Omental fat pad (tissue), 3 donors: ENCODE measurements at regions not wholly inside any gene's neighbourhood (a gene's known extent, or its start where the extent isn't known, plus 50 kb on each side); places are given as distances from the start of the nearest gene placed in this dataset.

Experiments used
- ATAC-seq: fragments of 150-250 bp; one replicate; pipeline ENCODE4 v1.9.1; 2016; ENCODE audit warnings: mild to moderate bottlenecking, moderate library complexity; ENCODE audit not compliant: low FRiP score
- DNase-seq: peaks from one replicate; pipeline ENCODE4 v3.0.0-alpha.2; 2019; ENCODE audit warnings: low spot score
- TF ChIP-seq, protein P1 (sequence below), 3 donors: fragments of 450-650 bp; IDR thresholded peaks; one replicate each; pipeline ENCODE4 v1.5.1; 2016 to 2017; ENCODE audit warnings: antibody characterized with exemption in 3 of 3, mild to moderate bottlenecking in 3 of 3, moderate library complexity in 2 of 3

DNA sequence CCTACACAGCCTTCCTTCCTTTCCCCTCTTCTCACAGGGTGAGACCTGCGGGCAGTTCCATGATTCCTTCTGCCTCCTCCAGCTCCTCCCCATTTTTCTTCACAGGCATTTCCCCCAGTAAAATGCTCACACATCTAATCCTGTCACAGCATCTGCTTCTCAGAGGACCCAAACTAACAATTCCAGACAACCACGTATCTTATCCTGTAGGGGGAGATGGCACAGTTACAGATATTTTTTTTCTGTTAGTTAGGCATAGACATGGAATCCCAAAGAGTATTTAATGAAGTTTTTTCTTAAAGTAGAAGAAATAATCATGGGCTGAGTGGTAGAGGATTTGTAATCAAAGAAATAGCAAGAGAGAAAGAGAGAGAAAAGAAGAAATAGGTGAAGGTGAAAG, 373.1 kb upstream of the ADAMTS9 start:
- no peak for ATAC-seq
- no peak for DNase-seq
- TF ChIP-seq, protein P1, sequence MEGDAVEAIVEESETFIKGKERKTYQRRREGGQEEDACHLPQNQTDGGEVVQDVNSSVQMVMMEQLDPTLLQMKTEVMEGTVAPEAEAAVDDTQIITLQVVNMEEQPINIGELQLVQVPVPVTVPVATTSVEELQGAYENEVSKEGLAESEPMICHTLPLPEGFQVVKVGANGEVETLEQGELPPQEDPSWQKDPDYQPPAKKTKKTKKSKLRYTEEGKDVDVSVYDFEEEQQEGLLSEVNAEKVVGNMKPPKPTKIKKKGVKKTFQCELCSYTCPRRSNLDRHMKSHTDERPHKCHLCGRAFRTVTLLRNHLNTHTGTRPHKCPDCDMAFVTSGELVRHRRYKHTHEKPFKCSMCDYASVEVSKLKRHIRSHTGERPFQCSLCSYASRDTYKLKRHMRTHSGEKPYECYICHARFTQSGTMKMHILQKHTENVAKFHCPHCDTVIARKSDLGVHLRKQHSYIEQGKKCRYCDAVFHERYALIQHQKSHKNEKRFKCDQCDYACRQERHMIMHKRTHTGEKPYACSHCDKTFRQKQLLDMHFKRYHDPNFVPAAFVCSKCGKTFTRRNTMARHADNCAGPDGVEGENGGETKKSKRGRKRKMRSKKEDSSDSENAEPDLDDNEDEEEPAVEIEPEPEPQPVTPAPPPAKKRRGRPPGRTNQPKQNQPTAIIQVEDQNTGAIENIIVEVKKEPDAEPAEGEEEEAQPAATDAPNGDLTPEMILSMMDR (IDR thresholded peaks at IDR 0.05) = no peak

DNA sequence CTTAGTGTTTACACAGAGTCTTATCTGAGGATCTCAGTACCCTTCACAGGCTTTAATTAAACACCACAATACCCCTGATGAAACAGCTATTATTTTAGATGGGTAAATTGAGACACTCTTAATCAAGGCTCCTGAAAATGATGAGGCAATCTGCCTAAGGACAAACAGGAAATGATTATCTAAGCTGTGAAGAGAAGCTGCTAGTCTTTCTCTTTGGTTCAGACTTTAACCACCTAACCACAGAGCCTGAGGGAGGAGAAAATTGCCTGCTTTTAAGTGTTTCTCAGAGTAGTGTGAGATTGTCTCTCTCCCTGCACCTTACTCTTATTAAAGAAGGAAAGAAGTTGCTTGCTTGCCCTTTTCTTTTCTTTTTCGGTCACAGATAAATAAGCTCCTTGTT, 364.3 kb upstream of the ADAMTS9 start:
- TF ChIP-seq, protein P1 (IDR thresholded peaks at IDR 0.05) = no peak
- DNase-seq = no peak
- no peak for ATAC-seq

DNA sequence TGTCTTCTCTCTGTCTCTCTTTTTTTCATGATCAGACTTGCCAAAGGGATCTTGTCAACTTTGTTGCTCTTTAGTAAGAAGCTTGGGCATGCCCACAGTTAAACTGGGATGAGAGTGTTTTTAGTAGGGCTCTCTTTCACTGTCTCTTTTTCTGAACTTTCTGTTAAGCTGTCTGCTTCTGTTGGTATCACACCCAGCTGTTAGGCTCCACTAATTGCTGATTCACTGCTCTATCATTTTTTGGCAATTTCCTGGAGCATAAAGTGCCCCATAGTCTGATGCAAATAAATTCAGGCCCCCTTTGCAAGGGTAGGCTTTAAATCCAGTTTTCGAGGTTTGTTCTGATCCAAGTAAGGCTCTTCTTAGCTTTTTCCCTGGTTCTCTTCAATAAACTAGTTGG, 360.4 kb upstream of the ADAMTS9 start:
- no peak for DNase-seq
- ATAC-seq = no peak
- TF ChIP-seq, protein P1 (IDR thresholded peaks at IDR 0.05) = no peak

DNA sequence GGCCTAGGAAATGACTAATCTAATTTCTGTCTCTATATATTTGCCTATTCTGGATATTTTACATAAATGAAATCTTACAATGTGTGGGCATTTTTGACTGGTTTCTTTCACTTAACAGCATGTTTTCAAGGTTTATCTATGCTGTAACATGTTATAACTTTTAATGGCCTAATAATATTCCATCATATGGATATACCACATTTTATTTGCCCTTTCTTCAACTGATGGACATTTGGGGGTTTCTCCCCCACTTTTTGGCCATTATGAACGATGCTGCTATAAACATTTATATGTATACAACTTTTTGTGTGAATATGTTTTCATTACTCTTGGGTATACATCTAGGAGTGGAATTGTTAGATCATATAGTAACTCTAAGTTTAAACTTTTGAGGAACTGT, 357.3 kb upstream of the ADAMTS9 start:
- DNase-seq = no peak
- no peak for ATAC-seq
- TF ChIP-seq, protein P1 (IDR thresholded peaks at IDR 0.05) = no peak

DNA sequence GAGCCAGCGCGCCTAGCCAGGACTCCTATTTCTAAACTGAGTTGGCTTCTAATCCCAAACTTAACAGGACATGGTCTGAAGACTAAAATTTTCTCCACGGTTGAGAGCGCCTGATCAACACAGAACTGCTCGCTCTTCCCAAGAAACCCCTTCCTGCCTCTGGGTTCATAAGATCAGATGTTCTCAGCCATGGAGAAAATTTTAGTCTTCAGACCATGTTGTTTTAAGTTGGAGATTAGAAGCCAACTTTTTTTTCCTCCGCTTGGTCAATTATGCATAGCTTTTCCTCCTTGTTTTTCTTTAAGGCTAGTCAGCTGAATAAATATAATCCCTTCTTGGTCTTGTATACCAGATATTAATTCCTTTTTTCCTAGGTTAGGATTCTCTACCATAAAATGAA, 356.6 kb upstream of the ADAMTS9 start:
- no peak for DNase-seq
- TF ChIP-seq, protein P1 (IDR thresholded peaks at IDR 0.05) = no peak
- ATAC-seq = no peak

DNA sequence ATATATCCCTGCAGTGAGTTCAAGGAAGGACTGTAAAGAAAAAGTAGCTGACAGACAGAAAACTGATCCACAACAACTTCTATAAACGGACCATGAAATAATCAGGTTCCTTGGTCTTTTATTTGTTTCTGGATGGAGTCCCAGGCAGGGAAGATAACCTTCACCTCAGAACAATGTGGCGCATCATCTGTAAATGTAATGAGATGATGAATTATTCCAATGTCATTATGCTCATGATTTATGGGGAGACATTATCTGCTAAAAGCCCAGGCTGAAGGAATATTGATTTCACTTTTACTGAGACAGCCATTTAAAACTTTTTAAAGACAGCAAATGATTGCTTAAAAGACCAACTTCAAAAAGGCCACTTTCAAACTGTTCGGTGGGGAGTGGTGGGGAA, 354.9 kb upstream of the ADAMTS9 start:
- ATAC-seq = no peak
- no peak for DNase-seq
- TF ChIP-seq, protein P1 (IDR thresholded peaks at IDR 0.05) = no peak

DNA sequence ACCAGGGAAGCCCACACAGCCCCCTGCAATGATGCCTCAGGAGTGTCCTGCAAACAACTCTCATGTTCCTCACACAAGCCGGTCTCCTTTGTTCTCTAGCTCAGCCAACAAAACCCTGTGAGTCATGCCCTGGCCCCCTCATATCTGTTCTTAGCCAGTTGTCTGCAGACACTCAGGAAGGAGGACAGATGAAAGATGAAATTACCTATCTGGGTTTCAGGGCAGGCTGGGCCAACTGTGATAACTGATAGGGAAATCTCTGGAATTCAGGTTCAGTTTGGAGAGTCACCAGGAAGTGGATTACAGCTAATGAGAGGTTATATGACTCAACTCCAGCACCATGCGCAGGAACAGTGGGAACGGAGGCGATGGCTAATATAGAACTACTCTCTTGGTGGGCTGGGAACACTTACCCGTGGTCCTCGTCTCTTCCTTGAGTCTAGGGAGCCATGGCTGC, 352.0 kb upstream of the ADAMTS9 start:
- DNase-seq (no peak), ATAC-seq (peak; percentile 77)
- TF ChIP-seq, protein P1 (IDR thresholded peaks at IDR 0.05) = no peak
